ENCODE measurements at regions not wholly inside any gene's neighbourhood (a gene's known extent, or its start where the extent isn't known, plus 50 kb on each side); places are given as distances from the start of the nearest gene placed in this dataset.

GRCh38 chr2:14140009-14140550 lies 492.4 kb upstream of the LRATD1 start:
- Histone ChIP-seq H3K4me1 (no peaks in the 10 kb centered on the region), H3K36me3 (replicated peaks) (no peaks in the 10 kb centered on the region), H3K4me3 (no peak overlapping the region), H3K9me3 (no peaks in the 10 kb centered on the region), H3K27me3 (ENCODE audit: low read depth) (no peaks in the 10 kb centered on the region)
- DNase-seq (ENCODE audit: low spot score in 2 of 2), result no peak
- in situ Hi-C loops (cut with MboI; ENCODE audit: low sequenced_read_pairs), result no loop called here

- no peak overlapping the region for H3K4me3 ChIP-seq
- no peaks in the 10 kb centered on the region for H3K27me3 ChIP-seq (ENCODE audit: low read depth)
- in situ Hi-C loops (cut with MboI; ENCODE audit: low sequenced_read_pairs), result no loop called here
- H3K4me1 ChIP-seq, result no peaks in the 10 kb centered on the region
- no peaks in the 10 kb centered on the region for H3K9me3 ChIP-seq
- DNase-seq (ENCODE audit: low spot score in 2 of 2), result no peak
- no peaks in the 10 kb centered on the region for H3K36me3 ChIP-seq (replicated peaks)
Measured at GRCh38 chr2:14143435-14143834, 489.1 kb upstream of the LRATD1 start.

- Histone ChIP-seq H3K27me3 (ENCODE audit: low read depth) (no peaks in the 10 kb centered on the region), H3K4me1 (no peaks in the 10 kb centered on the region), H3K4me3 (no peak overlapping the region), H3K9me3 (no peaks in the 10 kb centered on the region), H3K36me3 (replicated peaks) (no peaks in the 10 kb centered on the region)
- in situ Hi-C loops (cut with MboI; ENCODE audit: low sequenced_read_pairs), result no loop called here
- DNase-seq (ENCODE audit: low spot score in 2 of 2), result no peak
Measured at GRCh38 chr2:14148216-14148615, 484.3 kb upstream of the LRATD1 start.

GRCh38 chr2:14157816-14158215 lies 474.7 kb upstream of the LRATD1 start:
- Histone ChIP-seq H3K4me3 (no peak overlapping the region), H3K9me3 (no peaks in the 10 kb centered on the region), H3K4me1 (no peaks in the 10 kb centered on the region), H3K27me3 (ENCODE audit: low read depth) (no peaks in the 10 kb centered on the region), H3K36me3 (replicated peaks) (no peaks in the 10 kb centered on the region)
- in situ Hi-C loops (cut with MboI; ENCODE audit: low sequenced_read_pairs), result no loop called here
- DNase-seq (ENCODE audit: low spot score in 2 of 2), result no peak

- H3K4me1 ChIP-seq, result no peaks in the 10 kb centered on the region
- no peak for DNase-seq (ENCODE audit: low spot score in 2 of 2)
- no peaks in the 10 kb centered on the region for H3K9me3 ChIP-seq
- no peak overlapping the region for H3K4me3 ChIP-seq
- H3K36me3 ChIP-seq (replicated peaks), result no peaks in the 10 kb centered on the region
- in situ Hi-C loops (cut with MboI; ENCODE audit: low sequenced_read_pairs), result no loop called here
- no peaks in the 10 kb centered on the region for H3K27me3 ChIP-seq (ENCODE audit: low read depth)
Measured at GRCh38 chr2:14180333-14180732, 452.2 kb upstream of the LRATD1 start.

- in situ Hi-C loops (cut with MboI; ENCODE audit: low sequenced_read_pairs), result no loop called here
- Histone ChIP-seq H3K27me3 (ENCODE audit: low read depth) (no peaks in the 10 kb centered on the region), H3K36me3 (replicated peaks) (no peaks in the 10 kb centered on the region), H3K4me1 (no peaks in the 10 kb centered on the region), H3K4me3 (no peak overlapping the region), H3K9me3 (no peaks in the 10 kb centered on the region)
- no peak for DNase-seq (ENCODE audit: low spot score in 2 of 2)
Measured at GRCh38 chr2:14182227-14182946, 450.1 kb upstream of the LRATD1 start.

- in situ Hi-C loops (cut with MboI; ENCODE audit: low sequenced_read_pairs), result no loop called here
Measured at GRCh38 chr2:14185906-14186305, 446.6 kb upstream of the LRATD1 start.

GRCh38 chr2:14188446-14188845 lies 444.1 kb upstream of the LRATD1 start:
- in situ Hi-C loops (cut with MboI; ENCODE audit: low sequenced_read_pairs), result no loop called here
- Histone ChIP-seq H3K4me3 (no peak overlapping the region), H3K36me3 (replicated peaks) (no peaks in the 10 kb centered on the region), H3K4me1 (peaks cover 5% of the 10 kb centered on the region), H3K27me3 (ENCODE audit: low read depth) (no peaks in the 10 kb centered on the region), H3K9me3 (no peaks in the 10 kb centered on the region)
- DNase-seq (ENCODE audit: low spot score in 2 of 2), result no peak

More at GRCh38 chr2:14185906-14186305, 446.6 kb upstream of the LRATD1 start:
- H3K27me3 ChIP-seq (ENCODE audit: low read depth), result no peaks in the 10 kb centered on the region
- H3K4me3 ChIP-seq, result no peak overlapping the region
- H3K36me3 ChIP-seq (replicated peaks), result no peaks in the 10 kb centered on the region
- peaks cover 5% of the 10 kb centered on the region for H3K4me1 ChIP-seq
- H3K9me3 ChIP-seq, result no peaks in the 10 kb centered on the region
- no peak for DNase-seq (ENCODE audit: low spot score in 2 of 2)

GRCh38 chr2:14189929-14190328 lies 442.6 kb upstream of the LRATD1 start:
- in situ Hi-C loops (cut with MboI; ENCODE audit: low sequenced_read_pairs), result no loop called here
- DNase-seq (ENCODE audit: low spot score in 2 of 2), result no peak
- H3K4me3 ChIP-seq, result no peak overlapping the region

GRCh38 chr2:14194233-14194632 lies 438.3 kb upstream of the LRATD1 start:
- no peaks in the 10 kb centered on the region for H3K27me3 ChIP-seq (ENCODE audit: low read depth)
- no peaks in the 10 kb centered on the region for H3K36me3 ChIP-seq (replicated peaks)
- H3K4me3 ChIP-seq, result no peak overlapping the region
- H3K4me1 ChIP-seq, result no peaks in the 10 kb centered on the region
- no peak for DNase-seq (ENCODE audit: low spot score in 2 of 2)
- in situ Hi-C loops (cut with MboI; ENCODE audit: low sequenced_read_pairs), result no loop called here
- H3K9me3 ChIP-seq, result no peaks in the 10 kb centered on the region

More at GRCh38 chr2:14189929-14190328, 442.6 kb upstream of the LRATD1 start:
- no peaks in the 10 kb centered on the region for H3K36me3 ChIP-seq (replicated peaks)
- no peaks in the 10 kb centered on the region for H3K27me3 ChIP-seq (ENCODE audit: low read depth)
- H3K9me3 ChIP-seq, result no peaks in the 10 kb centered on the region
- H3K4me1 ChIP-seq, result peaks cover 5% of the 10 kb centered on the region

GRCh38 chr2:14197293-14197692 lies 435.2 kb upstream of the LRATD1 start:
- Histone ChIP-seq H3K4me3 (no peak overlapping the region), H3K36me3 (replicated peaks) (no peaks in the 10 kb centered on the region)
- in situ Hi-C loops (cut with MboI; ENCODE audit: low sequenced_read_pairs), result no loop called here

GRCh38 chr2:14199040-14199439 lies 433.5 kb upstream of the LRATD1 start:
- no peaks in the 10 kb centered on the region for H3K9me3 ChIP-seq
- H3K27me3 ChIP-seq (ENCODE audit: low read depth), result no peaks in the 10 kb centered on the region
- H3K36me3 ChIP-seq (replicated peaks), result no peaks in the 10 kb centered on the region
- no peak for DNase-seq (ENCODE audit: low spot score in 2 of 2)
- no peak overlapping the region for H3K4me3 ChIP-seq
- no peaks in the 10 kb centered on the region for H3K4me1 ChIP-seq
- in situ Hi-C loops (cut with MboI; ENCODE audit: low sequenced_read_pairs), result no loop called here

More at GRCh38 chr2:14197293-14197692, 435.2 kb upstream of the LRATD1 start:
- H3K9me3 ChIP-seq, result no peaks in the 10 kb centered on the region
- no peak for DNase-seq (ENCODE audit: low spot score in 2 of 2)
- H3K27me3 ChIP-seq (ENCODE audit: low read depth), result no peaks in the 10 kb centered on the region
- no peaks in the 10 kb centered on the region for H3K4me1 ChIP-seq

GRCh38 chr2:14219306-14219705 lies 413.2 kb upstream of the LRATD1 start:
- Histone ChIP-seq H3K36me3 (replicated peaks) (no peaks in the 10 kb centered on the region), H3K9me3 (no peaks in the 10 kb centered on the region), H3K4me1 (no peaks in the 10 kb centered on the region), H3K27me3 (ENCODE audit: low read depth) (no peaks in the 10 kb centered on the region), H3K4me3 (no peak overlapping the region)
- in situ Hi-C loops (cut with MboI; ENCODE audit: low sequenced_read_pairs), result no loop called here
- no peak for DNase-seq (ENCODE audit: low spot score in 2 of 2)

GRCh38 chr2:14220101-14220500 lies 412.4 kb upstream of the LRATD1 start:
- Histone ChIP-seq H3K27me3 (ENCODE audit: low read depth) (no peaks in the 10 kb centered on the region), H3K36me3 (replicated peaks) (no peaks in the 10 kb centered on the region), H3K4me1 (no peaks in the 10 kb centered on the region), H3K4me3 (no peak overlapping the region), H3K9me3 (no peaks in the 10 kb centered on the region)
- in situ Hi-C loops (cut with MboI; ENCODE audit: low sequenced_read_pairs), result no loop called here
- DNase-seq (ENCODE audit: low spot score in 2 of 2), result no peak

- Histone ChIP-seq H3K9me3 (no peaks in the 10 kb centered on the region), H3K4me1 (no peaks in the 10 kb centered on the region), H3K27me3 (ENCODE audit: low read depth) (no peaks in the 10 kb centered on the region), H3K36me3 (replicated peaks) (no peaks in the 10 kb centered on the region), H3K4me3 (no peak overlapping the region)
- in situ Hi-C loops (cut with MboI; ENCODE audit: low sequenced_read_pairs), result no loop called here
- no peak for DNase-seq (ENCODE audit: low spot score in 2 of 2)
Measured at GRCh38 chr2:14221466-14221865, 411.1 kb upstream of the LRATD1 start.

Data from HAP-1 (cell line).